ENCODE measurements at regions not wholly inside any gene's neighbourhood (a gene's known extent, or its start where the extent isn't known, plus 50 kb on each side); places are given as distances from the start of the nearest gene placed in this dataset.

- Histone ChIP-seq H3K9ac (ENCODE audit: low read length) (no peak overlapping the region), H3K4me1 (ENCODE audit: control insufficient read depth in 1 of 2, insufficient read depth in 2 of 2, low read length in 2 of 2) (no peaks in the 10 kb centered on the region), H3K4me3 (replicated peaks in 1 of 2; ENCODE audit: low read depth in 1 of 2, low read length in 2 of 2) (no peak overlapping the region), H3K27ac (ENCODE audit: low read depth, low read length) (no peak overlapping the region), H3K9me3 (ENCODE audit: control insufficient read depth in 1 of 2, insufficient read depth in 1 of 2, low read depth in 1 of 2, low read length in 2 of 2) (no peaks in the 10 kb centered on the region), H3K79me2 (ENCODE audit: insufficient read depth, low read length) (no peaks in the 10 kb centered on the region), H3K27me3 (ENCODE audit: insufficient read depth, low read length) (peaks cover 78% of the 10 kb centered on the region), H2AFZ (ENCODE audit: low read depth, low read length, poor library complexity, severe bottlenecking) (no peak overlapping the region), H3K9me2 (ENCODE audit: insufficient read depth) (no peaks in the 10 kb centered on the region), H3K36me3 (ENCODE audit: control insufficient read depth in 1 of 2, insufficient read depth in 2 of 2, low read length in 2 of 2) (no peaks in the 10 kb centered on the region), H3K4me2 (ENCODE audit: low read length) (no peak overlapping the region), H4K20me1 (ENCODE audit: insufficient read depth) (no peaks in the 10 kb centered on the region)
- no peak for DNase-seq (ENCODE audit: low read depth, low spot score)
- RAD21 ChIA-PET (ENCODE audit: low non-redundant PET in 1 of 2, low total read pairs in 2 of 2, uncharacterized antibody in 2 of 2, unreplicated experiment in 2 of 2) = no interaction called here
- BruUV-seq (replicated peaks) = no TSS peak
- no peak for ATAC-seq
- POLR2A ChIA-PET = no interaction called here
- TF ChIP-seq MAX (IDR thresholded peaks at IDR 0.05) = no peak
- no peak for TF ChIP-seq POLR2A (IDR thresholded peaks at IDR 0.05; ENCODE audit: borderline replicate concordance, extremely low read depth, insufficient read depth, insufficient read length)
- TF ChIP-seq EZH2 (IDR thresholded peaks at IDR 0.05) = no peak
- no peak for TF ChIP-seq POLR2AphosphoS5 (IDR thresholded peaks at IDR 0.05; ENCODE audit: low read depth, low read length)
- no peak for TF ChIP-seq EGR1 (IDR thresholded peaks at IDR 0.05; ENCODE audit: low read depth)
- no peak for TF ChIP-seq TCF7L2 (IDR thresholded peaks at IDR 0.05; ENCODE audit: borderline replicate concordance, extremely low read depth, insufficient read depth, insufficient read length)
- TF ChIP-seq RAD21 (IDR thresholded peaks at IDR 0.05; ENCODE audit: low read depth) = no peak
- TF ChIP-seq CEBPB (IDR thresholded peaks at IDR 0.05; ENCODE audit: low read depth) = no peak
- TF ChIP-seq ZBTB33 (IDR thresholded peaks at IDR 0.05; ENCODE audit: extremely low read depth, insufficient replicate concordance, low read length) = no peak
- no peak for TF ChIP-seq SRF (IDR thresholded peaks at IDR 0.05; ENCODE audit: low read depth)
- no peak for TF ChIP-seq EZH2phosphoT487 (IDR thresholded peaks at IDR 0.05; ENCODE audit: borderline replicate concordance)
- no peak for TF ChIP-seq CTCF (IDR thresholded peaks at IDR 0.05 in 2 of 3, conservative IDR thresholded peaks at IDR 0.05 in 1 of 3; ENCODE audit: borderline replicate concordance in 1 of 3, insufficient read depth in 1 of 3, low read depth in 2 of 3, low read length in 2 of 3)
- CTCF ChIA-PET = no interaction called here
- intact Hi-C loops (cut with micrococcal nuclease) = no loop called here
These were observed 199.4 kb downstream of the RBFOX3 start for GRCh38 chr17:79411419-79411818.
